ENCODE measurements at regions not wholly inside any gene's neighbourhood (a gene's known extent, or its start where the extent isn't known, plus 50 kb on each side); places are given as distances from the start of the nearest gene placed in this dataset.

- Mint-ChIP-seq H3K27me3 (no peaks in the 10 kb centered on the region), H3K4me3 (peak overlapping the region; percentile 71), H3K4me1 (peaks cover 35% of the 10 kb centered on the region), H3K27ac (peak overlapping the region; percentile 88), H3K9me3 (ENCODE audit: low read depth) (no peaks in the 10 kb centered on the region), H3K36me3 (peaks cover 4% of the 10 kb centered on the region)
- ATAC-seq (peak; percentile 32), DNase-seq (no peak)
- CTCF ChIA-PET: interaction anchor here (1.1 kb wide), 1 partner anchor 312 kb away, joined by 3 read pairs; a partner anchor contains a TSS
Measured at GRCh38 chr12:24741216-24741615, 207.7 kb downstream of the BCAT1 start.

- Mint-ChIP-seq H3K4me3 (no peak overlapping the region), H3K27me3 (no peaks in the 10 kb centered on the region), H3K4me1 (peaks cover 35% of the 10 kb centered on the region), H3K27ac (no peak overlapping the region), H3K36me3 (peaks cover 4% of the 10 kb centered on the region), H3K9me3 (ENCODE audit: low read depth) (no peaks in the 10 kb centered on the region)
- no peak for ATAC-seq
- no peak for DNase-seq
- CTCF ChIA-PET: interaction anchor here (1.0 kb wide), 1 partner anchor 11 kb away, joined by 3 read pairs; no protein-coding TSS in a partner anchor
Measured at GRCh38 chr12:24739106-24739779, 209.7 kb downstream of the BCAT1 start.

DNA sequence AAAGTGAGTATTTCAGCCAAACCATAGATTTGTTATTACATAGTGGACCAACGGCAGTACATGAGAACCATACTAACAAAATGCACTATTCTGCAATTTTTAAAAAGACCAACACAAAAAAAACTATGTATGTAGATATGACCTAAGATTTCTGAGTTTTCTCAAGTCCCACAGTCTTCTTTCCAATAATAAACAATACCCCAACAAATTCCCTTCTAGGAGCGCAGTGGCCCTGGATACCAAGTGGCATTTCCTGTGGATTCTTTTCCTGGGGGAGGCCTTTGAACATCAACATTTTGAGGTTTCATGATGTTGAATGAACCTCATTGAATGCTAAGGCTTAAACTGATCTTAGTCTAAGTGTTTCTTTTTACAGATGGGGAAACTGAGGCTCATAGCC, 210.5 kb downstream of the BCAT1 start:
- ATAC-seq: no peak
- peaks cover 36% of the 10 kb centered on the region for H3K4me1 Mint-ChIP-seq
- DNase-seq: no peak
- H3K9me3 Mint-ChIP-seq (ENCODE audit: low read depth): no peaks in the 10 kb centered on the region
- CTCF ChIA-PET: no interaction called here
- no peak overlapping the region for H3K4me3 Mint-ChIP-seq
- no peaks in the 10 kb centered on the region for H3K27me3 Mint-ChIP-seq
- H3K27ac Mint-ChIP-seq: no peak overlapping the region
- peaks cover 4% of the 10 kb centered on the region for H3K36me3 Mint-ChIP-seq

- CTCF ChIA-PET: interaction anchor here (0.9 kb wide), 1 partner anchor 47 kb away, joined by 3 read pairs; no protein-coding TSS in a partner anchor
- H3K4me1 Mint-ChIP-seq: peaks cover 24% of the 10 kb centered on the region
- no peaks in the 10 kb centered on the region for H3K27me3 Mint-ChIP-seq
- DNase-seq (no peak), ATAC-seq (no peak)
- H3K4me3 Mint-ChIP-seq: no peak overlapping the region
- no peak overlapping the region for H3K27ac Mint-ChIP-seq
- H3K9me3 Mint-ChIP-seq (ENCODE audit: low read depth): no peaks in the 10 kb centered on the region
- peaks cover 2% of the 10 kb centered on the region for H3K36me3 Mint-ChIP-seq
Measured at GRCh38 chr12:24731596-24731995, 217.3 kb downstream of the BCAT1 start.

- DNase-seq (no peak), ATAC-seq (no peak)
- Mint-ChIP-seq H3K36me3 (peaks cover 3% of the 10 kb centered on the region), H3K27me3 (no peaks in the 10 kb centered on the region), H3K27ac (no peak overlapping the region), H3K4me1 (peaks cover 26% of the 10 kb centered on the region), H3K9me3 (ENCODE audit: low read depth) (peaks cover 1% of the 10 kb centered on the region), H3K4me3 (no peak overlapping the region)
- CTCF ChIA-PET: no interaction called here
Measured at GRCh38 chr12:24730489-24730896, 218.4 kb downstream of the BCAT1 start.

DNA sequence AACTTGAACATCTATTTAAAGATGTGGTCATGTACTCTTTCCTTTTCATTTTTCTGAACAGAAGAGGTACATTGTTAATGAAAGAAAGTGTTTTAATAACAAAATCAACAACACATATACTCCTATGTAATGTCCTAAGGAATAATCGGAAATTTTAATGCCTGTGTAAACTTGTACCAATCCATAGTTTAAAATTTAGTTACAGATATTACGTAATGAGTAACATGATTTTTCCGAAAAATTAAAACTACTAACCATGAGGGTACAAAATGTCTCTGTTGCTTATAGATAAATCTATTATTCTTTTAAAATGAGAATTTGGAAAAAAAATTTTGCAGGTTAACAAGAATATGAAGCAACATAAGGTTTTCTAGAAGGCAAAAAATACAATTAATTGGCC, 220.1 kb downstream of the BCAT1 start:
- Mint-ChIP-seq H3K9me3 (ENCODE audit: low read depth) (peaks cover 4% of the 10 kb centered on the region), H3K4me1 (peaks cover 32% of the 10 kb centered on the region), H3K27me3 (no peaks in the 10 kb centered on the region), H3K36me3 (peaks cover 11% of the 10 kb centered on the region), H3K27ac (no peak overlapping the region), H3K4me3 (no peak overlapping the region)
- CTCF ChIA-PET: no interaction called here
- no peak for ATAC-seq
- DNase-seq: no peak

DNA sequence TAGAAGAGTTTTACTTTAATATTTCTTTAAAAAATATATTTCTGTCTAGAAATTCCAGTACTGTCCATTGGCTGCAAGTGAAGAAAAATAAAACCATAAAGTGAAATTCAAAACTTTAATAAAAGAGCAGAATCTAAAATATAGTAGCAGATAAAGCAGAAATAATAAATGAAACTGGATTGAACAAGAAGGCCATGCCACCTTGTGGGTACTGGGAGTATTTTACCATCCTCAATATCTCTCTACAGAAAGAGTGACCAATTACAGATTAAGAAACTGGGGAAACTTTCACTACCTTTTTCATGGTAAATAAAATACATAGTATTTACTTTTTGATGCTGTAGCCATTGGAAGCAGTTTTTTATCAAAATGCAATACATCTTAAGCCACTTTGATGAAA, 220.5 kb downstream of the BCAT1 start:
- DNase-seq: no peak
- H3K36me3 Mint-ChIP-seq: peaks cover 9% of the 10 kb centered on the region
- no peak overlapping the region for H3K27ac Mint-ChIP-seq
- ATAC-seq: no peak
- H3K4me1 Mint-ChIP-seq: peaks cover 30% of the 10 kb centered on the region
- H3K9me3 Mint-ChIP-seq (ENCODE audit: low read depth): peaks cover 4% of the 10 kb centered on the region
- H3K27me3 Mint-ChIP-seq: no peaks in the 10 kb centered on the region
- CTCF ChIA-PET: no interaction called here
- H3K4me3 Mint-ChIP-seq: no peak overlapping the region

DNA sequence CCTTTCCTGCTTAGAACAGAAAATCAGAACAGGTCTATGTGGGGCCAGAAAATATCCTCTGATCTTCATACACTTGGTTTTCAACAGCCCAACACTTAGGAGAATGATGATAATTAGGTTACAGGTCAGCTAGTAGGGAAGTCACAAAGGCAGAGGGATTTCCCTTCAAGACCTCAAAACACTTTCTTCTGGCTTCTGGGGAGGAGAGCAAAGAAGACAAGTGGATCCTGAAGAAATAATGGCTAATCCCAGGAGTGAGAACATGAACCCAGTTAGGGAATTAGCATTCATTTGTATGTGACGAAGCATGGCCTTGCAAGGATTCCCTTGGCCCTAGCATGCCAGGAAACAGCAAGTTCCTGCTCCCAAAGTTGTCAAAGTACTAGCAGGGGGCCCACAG, 223.3 kb downstream of the BCAT1 start:
- ATAC-seq (no peak), DNase-seq (no peak)
- Mint-ChIP-seq H3K4me1 (peaks cover 27% of the 10 kb centered on the region), H3K36me3 (peaks cover 15% of the 10 kb centered on the region), H3K9me3 (ENCODE audit: low read depth) (peaks cover 7% of the 10 kb centered on the region), H3K27ac (no peak overlapping the region), H3K4me3 (no peak overlapping the region), H3K27me3 (no peaks in the 10 kb centered on the region)
- CTCF ChIA-PET: no interaction called here

DNA sequence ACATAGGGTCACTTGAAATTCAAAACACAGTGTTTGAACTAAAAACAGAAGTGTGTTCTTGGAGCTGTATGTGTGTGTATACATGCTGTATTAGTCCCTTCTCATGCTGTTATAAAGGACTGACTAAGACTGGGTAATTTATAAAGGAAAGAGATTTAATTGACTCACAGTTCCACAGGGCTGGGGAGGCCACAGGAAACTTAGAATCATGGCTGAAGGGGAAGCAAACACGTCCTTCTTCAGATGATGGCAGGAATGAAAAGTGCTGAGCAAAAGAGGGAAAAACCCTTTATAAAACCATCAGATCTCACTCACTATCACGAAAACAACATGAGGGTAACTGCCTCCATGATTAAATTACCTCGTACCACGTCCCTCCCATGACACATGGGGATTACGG, 224.1 kb downstream of the BCAT1 start:
- Mint-ChIP-seq H3K9me3 (ENCODE audit: low read depth) (peaks cover 7% of the 10 kb centered on the region), H3K36me3 (peaks cover 17% of the 10 kb centered on the region), H3K27me3 (no peaks in the 10 kb centered on the region), H3K4me1 (peaks cover 27% of the 10 kb centered on the region), H3K4me3 (no peak overlapping the region), H3K27ac (peak overlapping the region; percentile 32)
- DNase-seq (no peak), ATAC-seq (no peak)
- CTCF ChIA-PET: no interaction called here

DNA sequence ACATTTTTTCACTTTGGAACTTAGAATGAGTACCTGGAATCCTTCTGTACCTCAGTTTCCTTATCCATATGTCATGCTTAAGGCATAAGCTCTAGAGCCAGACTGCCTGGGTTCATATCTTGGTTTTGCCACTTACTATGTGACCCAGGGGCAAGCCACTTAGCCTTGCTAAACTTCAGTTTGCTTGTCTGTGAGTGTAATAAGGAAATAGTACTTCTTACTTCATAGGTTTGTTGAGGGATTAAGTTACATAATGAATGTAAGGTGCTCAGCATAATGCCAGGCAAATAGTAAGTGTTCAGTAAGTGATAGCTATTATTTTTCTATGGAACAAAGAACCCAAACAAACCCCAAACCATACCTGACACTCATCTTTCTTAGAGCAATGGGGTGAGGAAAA, 225.1 kb downstream of the BCAT1 start:
- Mint-ChIP-seq H3K9me3 (ENCODE audit: low read depth) (peaks cover 7% of the 10 kb centered on the region), H3K4me3 (no peak overlapping the region), H3K36me3 (peaks cover 17% of the 10 kb centered on the region), H3K27me3 (no peaks in the 10 kb centered on the region), H3K27ac (no peak overlapping the region), H3K4me1 (peaks cover 33% of the 10 kb centered on the region)
- DNase-seq (no peak), ATAC-seq (no peak)
- CTCF ChIA-PET: interaction anchor here (1.1 kb wide), 1 partner anchor 11 kb away, joined by 4 read pairs; no protein-coding TSS in a partner anchor

DNA sequence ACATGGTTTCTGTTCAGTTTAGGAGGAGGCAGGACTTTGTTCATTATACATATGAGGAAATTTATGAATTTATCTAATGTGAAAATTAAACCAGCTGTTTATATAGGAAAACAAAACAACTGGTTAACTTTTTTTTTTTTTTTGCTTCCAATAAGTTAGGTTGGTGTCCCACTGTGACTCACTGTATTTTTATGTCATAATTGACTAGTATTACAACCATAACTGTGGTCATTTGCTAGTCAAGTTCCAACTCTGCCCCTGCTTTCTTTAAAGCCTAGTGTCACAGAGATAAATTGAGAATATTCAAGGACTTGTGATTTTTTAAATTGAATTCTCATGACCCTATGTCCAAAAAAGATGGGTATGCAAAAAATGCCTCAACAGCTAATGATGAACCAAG, 227.7 kb downstream of the BCAT1 start:
- Mint-ChIP-seq H3K9me3 (ENCODE audit: low read depth) (peaks cover 7% of the 10 kb centered on the region), H3K4me1 (peaks cover 37% of the 10 kb centered on the region), H3K36me3 (peaks cover 17% of the 10 kb centered on the region), H3K27me3 (no peaks in the 10 kb centered on the region), H3K27ac (no peak overlapping the region), H3K4me3 (no peak overlapping the region)
- DNase-seq (no peak), ATAC-seq (no peak)
- CTCF ChIA-PET: no interaction called here

- H3K27me3 Mint-ChIP-seq: no peaks in the 10 kb centered on the region
- H3K4me3 Mint-ChIP-seq: no peak overlapping the region
- peak; percentile 97 for ATAC-seq
- H3K9me3 Mint-ChIP-seq (ENCODE audit: low read depth): peaks cover 3% of the 10 kb centered on the region
- peaks cover 8% of the 10 kb centered on the region for H3K36me3 Mint-ChIP-seq
- H3K4me1 Mint-ChIP-seq: peaks cover 30% of the 10 kb centered on the region
- peak overlapping the region; percentile 68 for H3K27ac Mint-ChIP-seq
- DNase-seq: peak; percentile 83
- CTCF ChIA-PET: no interaction called here
Measured at GRCh38 chr12:24719293-24719721, 229.6 kb downstream of the BCAT1 start.

DNA sequence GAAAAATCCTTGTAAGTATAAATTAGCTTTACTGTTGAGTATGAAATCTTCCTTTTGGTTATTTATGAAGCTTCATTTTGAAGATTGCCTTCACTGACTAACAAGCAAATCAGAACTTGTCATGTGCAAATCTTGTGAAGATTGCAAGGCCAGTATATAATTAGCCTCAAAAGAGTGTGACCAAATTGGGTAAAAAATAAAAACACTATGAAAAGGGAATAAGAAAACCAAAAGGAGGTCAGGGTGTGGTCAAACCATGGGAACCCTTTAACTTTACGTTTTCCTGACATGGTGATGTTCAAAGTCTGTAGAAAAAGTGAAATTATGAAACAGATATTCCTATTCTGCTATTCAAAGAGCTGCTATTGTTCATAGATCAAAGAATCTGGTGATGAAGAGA, 230.3 kb downstream of the BCAT1 start:
- ATAC-seq (no peak), DNase-seq (no peak)
- H3K9me3 Mint-ChIP-seq (ENCODE audit: low read depth): peaks cover 3% of the 10 kb centered on the region
- peak overlapping the region; percentile 68 for H3K27ac Mint-ChIP-seq
- CTCF ChIA-PET: no interaction called here
- H3K4me3 Mint-ChIP-seq: no peak overlapping the region
- H3K4me1 Mint-ChIP-seq: peaks cover 29% of the 10 kb centered on the region
- peaks cover 8% of the 10 kb centered on the region for H3K36me3 Mint-ChIP-seq
- H3K27me3 Mint-ChIP-seq: no peaks in the 10 kb centered on the region

GRCh38 chr12:24714237-24714636, 234.7 kb downstream of the BCAT1 start:
- Mint-ChIP-seq H3K27me3 (no peaks in the 10 kb centered on the region), H3K4me3 (no peak overlapping the region), H3K4me1 (peaks cover 14% of the 10 kb centered on the region), H3K36me3 (no peaks in the 10 kb centered on the region), H3K27ac (no peak overlapping the region), H3K9me3 (ENCODE audit: low read depth) (no peaks in the 10 kb centered on the region)
- CTCF ChIA-PET: no interaction called here
- DNase-seq: no peak
- no peak for ATAC-seq
